Calu3 (cell line): ENCODE measurements at regions not wholly inside any gene's neighbourhood (a gene's known extent, or its start where the extent isn't known, plus 50 kb on each side); places are given as distances from the start of the nearest gene placed in this dataset.

Experiments
- BruUV-seq: library from RNA; stranded (reverse); fragments of 400-500 nt; replicated peaks from 2 replicates; lab custom pipeline; 2021; lab: Mats Ljungman, UMichigan
- CTCF ChIA-PET: fragments of 300-600 bp; sonication (Branson Sonifier 250); formaldehyde crosslinking; loops from one replicate; lab custom pipeline; 2022; ENCODE audit warnings: antibody characterized with exemption; lab: Charles Lee
- DNase-seq: peaks from one replicate; pipeline ENCODE4 v3.0.0; 2022
- H3K27ac Mint-ChIP-seq: one replicate; pipeline ENCODE4 v1.8.0; 2022; ENCODE audit warnings: mixed read lengths; ENCODE audit not compliant: unreplicated experiment
- H3K27me3 Mint-ChIP-seq: one replicate; pipeline ENCODE4 v1.8.0; 2022; ENCODE audit warnings: mixed read lengths; ENCODE audit not compliant: unreplicated experiment
- H3K36me3 Mint-ChIP-seq: one replicate; pipeline ENCODE4 v1.8.0; 2022; ENCODE audit warnings: mild to moderate bottlenecking, moderate library complexity, mixed read lengths; ENCODE audit not compliant: insufficient read depth, unreplicated experiment
- H3K4me1 Mint-ChIP-seq: one replicate; pipeline ENCODE4 v1.8.0; 2022; ENCODE audit warnings: mild to moderate bottlenecking, low read depth, mixed read lengths; ENCODE audit not compliant: unreplicated experiment
- H3K4me3 Mint-ChIP-seq: one replicate; pipeline ENCODE4 v1.8.0; 2022; ENCODE audit warnings: mild to moderate bottlenecking, low read depth, moderate library complexity, mixed read lengths; ENCODE audit not compliant: unreplicated experiment
- H3K9me3 Mint-ChIP-seq: one replicate; pipeline ENCODE4 v1.8.0; 2022; ENCODE audit warnings: low read depth, mixed read lengths; ENCODE audit not compliant: unreplicated experiment
- CTCF ChIP-seq: fragments of 200-600 bp; IDR thresholded peaks from one replicate; pipeline ENCODE4 v1.8.0; 2022; ENCODE audit warnings: antibody characterized with exemption; ENCODE audit not compliant: unreplicated experiment
- intact Hi-C: fragments of 100-400 bp; cut with micrococcal nuclease; formaldehyde crosslinking; loops from one replicate; pipeline ENCODE4 v1.10.0; 2022; ENCODE audit not compliant: unreplicated experiment

DNA sequence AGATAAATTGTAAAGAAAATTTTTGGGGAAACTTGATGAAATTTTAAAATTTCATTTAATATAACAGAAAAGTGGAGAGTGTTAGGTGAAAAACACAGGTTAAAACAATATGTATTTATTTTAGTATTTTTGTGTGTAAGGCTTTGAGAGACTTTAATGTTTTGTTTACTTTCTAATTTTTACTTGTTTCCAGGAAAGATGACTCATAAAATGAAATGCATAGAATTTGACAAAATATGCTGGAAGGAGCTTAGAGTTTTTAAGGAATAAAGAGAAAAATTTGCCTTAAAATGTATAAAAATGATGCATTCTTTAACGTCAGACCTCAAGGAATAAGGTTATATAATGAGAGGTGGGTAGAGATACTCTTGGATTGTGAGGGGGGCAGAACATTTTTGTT is 1205.1 kb upstream of the CNTN5 start:
- BruUV-seq, result no TSS peak
- H3K4me3 Mint-ChIP-seq, result no peak overlapping the region
- no peaks in the 10 kb centered on the region for H3K27me3 Mint-ChIP-seq
- intact Hi-C loops, result no loop called here
- no peak for TF ChIP-seq CTCF
- H3K9me3 Mint-ChIP-seq, result peaks cover 12% of the 10 kb centered on the region
- no peak overlapping the region for H3K27ac Mint-ChIP-seq
- H3K4me1 Mint-ChIP-seq, result no peaks in the 10 kb centered on the region
- CTCF ChIA-PET, result no interaction called here
- DNase-seq, result no peak
- no peaks in the 10 kb centered on the region for H3K36me3 Mint-ChIP-seq

- H3K27me3 Mint-ChIP-seq, result no peaks in the 10 kb centered on the region
- no peaks in the 10 kb centered on the region for H3K4me1 Mint-ChIP-seq
- BruUV-seq, result no TSS peak
Observed at GRCh38 chr11:97832451-97832850, 1188.3 kb upstream of the CNTN5 start.

GRCh38 chr11:97833412-97833811 is 1187.3 kb upstream of the CNTN5 start:
- no peaks in the 10 kb centered on the region for H3K27me3 Mint-ChIP-seq
- H3K36me3 Mint-ChIP-seq, result no peaks in the 10 kb centered on the region
- CTCF ChIA-PET, result no interaction called here
- peaks cover 7% of the 10 kb centered on the region for H3K9me3 Mint-ChIP-seq
- no peak overlapping the region for H3K27ac Mint-ChIP-seq
- DNase-seq, result no peak
- intact Hi-C loops, result no loop called here
- BruUV-seq, result no TSS peak
- TF ChIP-seq CTCF, result no peak
- no peak overlapping the region for H3K4me3 Mint-ChIP-seq
- H3K4me1 Mint-ChIP-seq, result no peaks in the 10 kb centered on the region

More at GRCh38 chr11:97832451-97832850, 1188.3 kb upstream of the CNTN5 start:
- no peak overlapping the region for H3K27ac Mint-ChIP-seq
- H3K4me3 Mint-ChIP-seq, result no peak overlapping the region
- H3K36me3 Mint-ChIP-seq, result no peaks in the 10 kb centered on the region
- no peak for TF ChIP-seq CTCF
- H3K9me3 Mint-ChIP-seq, result peaks cover 7% of the 10 kb centered on the region
- intact Hi-C loops, result no loop called here
- DNase-seq, result no peak
- CTCF ChIA-PET, result no interaction called here

GRCh38 chr11:97844016-97844415 is 1176.7 kb upstream of the CNTN5 start:
- Mint-ChIP-seq H3K27me3 (no peaks in the 10 kb centered on the region), H3K27ac (no peak overlapping the region), H3K4me1 (no peaks in the 10 kb centered on the region), H3K9me3 (peaks cover 10% of the 10 kb centered on the region), H3K4me3 (no peak overlapping the region), H3K36me3 (no peaks in the 10 kb centered on the region)
- no TSS peak for BruUV-seq
- CTCF ChIA-PET, result no interaction called here
- intact Hi-C loops, result no loop called here
- no peak for TF ChIP-seq CTCF
- no peak for DNase-seq

GRCh38 chr11:97847730-97848129 is 1173.0 kb upstream of the CNTN5 start:
- BruUV-seq, result no TSS peak
- Mint-ChIP-seq H3K27me3 (no peaks in the 10 kb centered on the region), H3K27ac (no peak overlapping the region), H3K4me1 (no peaks in the 10 kb centered on the region), H3K9me3 (peaks cover 7% of the 10 kb centered on the region), H3K36me3 (no peaks in the 10 kb centered on the region), H3K4me3 (no peak overlapping the region)
- no peak for TF ChIP-seq CTCF
- no peak for DNase-seq
- CTCF ChIA-PET, result no interaction called here
- intact Hi-C loops, result no loop called here
